ENCODE measurements at regions not wholly inside any gene's neighbourhood (a gene's known extent, or its start where the extent isn't known, plus 50 kb on each side); places are given as distances from the start of the nearest gene placed in this dataset.

GRCh38 chr1:222370913-222371675 is 176.8 kb downstream of the HHIPL2 start:
- Histone ChIP-seq H2BK20ac (ENCODE audit: low read depth, low read length, poor library complexity, severe bottlenecking) (no peak overlapping the region), H3K9me3 (ENCODE audit: control insufficient read depth, low read depth, low read length) (no peaks in the 10 kb centered on the region), H2BK120ac (ENCODE audit: low read depth, low read length, poor library complexity, severe bottlenecking) (no peak overlapping the region), H4K91ac (ENCODE audit: insufficient read length, low read depth, low read length) (no peak overlapping the region), H3K18ac (ENCODE audit: insufficient read length, low read depth, low read length) (no peak overlapping the region), H4K5ac (ENCODE audit: insufficient read length, low read depth, low read length) (no peak overlapping the region), H3K27ac (ENCODE audit: insufficient read length, low read depth, low read length) (no peak overlapping the region), H3K4ac (ENCODE audit: low read depth, low read length) (no peak overlapping the region), H3K4me1 (ENCODE audit: insufficient read depth, low read length) (no peaks in the 10 kb centered on the region), H2BK15ac (ENCODE audit: low read depth, low read length) (no peak overlapping the region), H2AK5ac (ENCODE audit: insufficient read length, low read length) (no peak overlapping the region), H3T11ph (ENCODE audit: low read length) (no peak overlapping the region), H3K14ac (ENCODE audit: insufficient read depth, low read length) (no peak overlapping the region), H3K27me3 (ENCODE audit: insufficient read depth, low read length) (no peaks in the 10 kb centered on the region), H3K56ac (ENCODE audit: insufficient read length, low read depth, low read length) (no peak overlapping the region), H4K8ac (replicated peaks; ENCODE audit: insufficient read length, low read depth, low read length) (no peak overlapping the region), H3K23ac (ENCODE audit: insufficient read length, low read depth, low read length) (no peak overlapping the region), H4K20me1 (ENCODE audit: control insufficient read depth, insufficient read depth, insufficient read length) (no peaks in the 10 kb centered on the region), H3K79me2 (ENCODE audit: insufficient read depth, low read length) (no peaks in the 10 kb centered on the region), H2AFZ (ENCODE audit: low read length) (no peak overlapping the region), H2BK5ac (ENCODE audit: insufficient read length, low read length) (no peak overlapping the region), H3K79me1 (ENCODE audit: insufficient read depth, low read depth, low read length, poor library complexity, severe bottlenecking) (no peaks in the 10 kb centered on the region), H3K23me2 (ENCODE audit: insufficient read length, low read depth, low read length, poor library complexity, severe bottlenecking) (no peaks in the 10 kb centered on the region), H3K4me2 (ENCODE audit: insufficient read depth, insufficient read length, low read length) (no peak overlapping the region), H3K9ac (ENCODE audit: extremely low read depth, insufficient read length, low read length) (no peak overlapping the region), H2BK12ac (ENCODE audit: insufficient read length, low read depth, low read length) (no peak overlapping the region)
- WGBS (ENCODE audit: extremely low coverage, insufficient read length, low lambda C conversion rate): no CpG with 5 or more reads among the region's 7 CpGs
- Mint-ChIP-seq H3K4me1 (peaks cover 11% of the 10 kb centered on the region in 2 experiments; a peak in 3 of 4 replicates), H3K27me3 (ENCODE audit: low read depth) (no peaks in the 10 kb centered on the region; the same call in 1 of the 2 replicates), H3K4me3 (no peak overlapping the region), H3K27ac (no peak overlapping the region), H3K9me3 (no peaks in the 10 kb centered on the region), H3K36me3 (ENCODE audit: insufficient read depth in 1 of 3, low read depth in 3 of 3) (no peaks in the 10 kb centered on the region)
- TF ChIP-seq CTCF (conservative IDR thresholded peaks at IDR 0.05): no peak
- no peak for DNase-seq
